GM12891 (cell line): ENCODE measurements at regions not wholly inside any gene's neighbourhood (a gene's known extent, or its start where the extent isn't known, plus 50 kb on each side); places are given as distances from the start of the nearest gene placed in this dataset.

Experiments used
- POLR2A ChIP-seq: IDR thresholded peaks from 2 replicates; pipeline ENCODE4 v1.6.1; 2011; ENCODE audit warnings: low read depth, low read length, control low read depth
- TAF1 ChIP-seq: IDR thresholded peaks from 2 replicates; pipeline ENCODE4 v1.6.1; 2011; ENCODE audit warnings: low read depth, low read length, control low read depth

- no peak for TF ChIP-seq POLR2A
- TF ChIP-seq TAF1: no peak
Measured at GRCh38 chr3:40969341-40969740, 230.0 kb upstream of the CTNNB1 start.
